ENCODE measurements at regions not wholly inside any gene's neighbourhood (a gene's known extent, or its start where the extent isn't known, plus 50 kb on each side); places are given as distances from the start of the nearest gene placed in this dataset.

- TF ChIP-seq REST (IDR thresholded peaks at IDR 0.05; ENCODE audit: borderline replicate concordance) (no peak), CTCF (IDR thresholded peaks at IDR 0.05; ENCODE audit: poor library complexity, severe bottlenecking) (no peak), SMC3 (conservative IDR thresholded peaks at IDR 0.05; ENCODE audit: poor library complexity) (no peak), POLR2AphosphoS5 (IDR thresholded peaks at IDR 0.05) (no peak), EZH2 (IDR thresholded peaks at IDR 0.05; ENCODE audit: borderline replicate concordance, insufficient read depth, low read length, poor library complexity, severe bottlenecking) (no peak)
These were observed 438.9 kb upstream of the EPHA7 start for GRCh38 chr6:93858213-93858612.

All from neural cell (in vitro differentiated cells).